ENCODE measurements at regions not wholly inside any gene's neighbourhood (a gene's known extent, or its start where the extent isn't known, plus 50 kb on each side); places are given as distances from the start of the nearest gene placed in this dataset.

GRCh38 chr3:99430348-99431134 is 207.9 kb upstream of the COL8A1 start:
- DNase-seq: no peak

GRCh38 chr3:99429502-99429901 is 208.9 kb upstream of the COL8A1 start:
- no peak for DNase-seq

GRCh38 chr3:99425930-99426329 is 212.5 kb upstream of the COL8A1 start:
- DNase-seq: no peak

- no peak for DNase-seq
Observed at GRCh38 chr3:99419116-99419515, 219.3 kb upstream of the COL8A1 start.

GRCh38 chr3:99418709-99419108 is 219.7 kb upstream of the COL8A1 start:
- DNase-seq: no peak

- no peak for DNase-seq
Observed at GRCh38 chr3:99418209-99418635, 220.2 kb upstream of the COL8A1 start.

GRCh38 chr3:99413504-99413903 is 224.9 kb upstream of the COL8A1 start:
- no peak for DNase-seq

- DNase-seq: no peak
Observed at GRCh38 chr3:99410789-99411311, 227.5 kb upstream of the COL8A1 start.

GRCh38 chr3:99409961-99410360 is 228.4 kb upstream of the COL8A1 start:
- DNase-seq: no peak

- DNase-seq: no peak
Observed at GRCh38 chr3:99407257-99407656, 231.1 kb upstream of the COL8A1 start.

GRCh38 chr3:99402755-99403154 is 235.6 kb upstream of the COL8A1 start:
- no peak for DNase-seq

GRCh38 chr3:99400352-99400751 is 238.0 kb upstream of the COL8A1 start:
- DNase-seq: no peak

- DNase-seq: no peak
Observed at GRCh38 chr3:99396651-99397275, 241.6 kb upstream of the COL8A1 start.

GRCh38 chr3:99394831-99395778 is 243.3 kb upstream of the COL8A1 start:
- DNase-seq: no peak

- DNase-seq: no peak
Observed at GRCh38 chr3:99393961-99394360, 244.4 kb upstream of the COL8A1 start.

- DNase-seq: no peak
Observed at GRCh38 chr3:99388780-99389179, 249.6 kb upstream of the COL8A1 start.

- no peak for DNase-seq
Observed at GRCh38 chr3:99384596-99384995, 253.8 kb upstream of the COL8A1 start.

- no peak for DNase-seq
Observed at GRCh38 chr3:99376926-99377325, 261.5 kb upstream of the COL8A1 start.

- no peak for DNase-seq
Observed at GRCh38 chr3:99373846-99374210, 264.6 kb upstream of the COL8A1 start.

- no peak for DNase-seq
Observed at GRCh38 chr3:99373088-99373845, 265.1 kb upstream of the COL8A1 start.

GRCh38 chr3:99366663-99367429 is 271.5 kb upstream of the COL8A1 start:
- no peak for DNase-seq

GRCh38 chr3:99365979-99366378 is 272.4 kb upstream of the COL8A1 start:
- no peak for DNase-seq

Data from activated T-cell treated with anti-CD3 and anti-CD28 coated beads, Interleukin-2, amount 50 U/mL, for 48 hours (primary cell).